Heart left ventricle (tissue), 16 donors: ENCODE measurements at regions not wholly inside any gene's neighbourhood (a gene's known extent, or its start where the extent isn't known, plus 50 kb on each side); places are given as distances from the start of the nearest gene placed in this dataset.
"Not testable (repeated sequence)": the region's sequence is repeated elsewhere in the genome, so short reads cannot be mapped to it uniquely, and the experiment has no call there.

Experiments used
- ATAC-seq, 4 donors: fragments of 200-7000 bp; cut with Tn5 transposase; one replicate each; pipeline ENCODE4 v1.9.1; 2020 to 2022; ENCODE audit warnings: moderate library complexity in 4 of 4, mild to moderate bottlenecking in 3 of 4, moderate number of reproducible peaks in 1 of 4
- DNase-seq, 5 donors: peaks; one replicate each; pipeline ENCODE4 v3.0.0-alpha.2; 2020
- H3K27ac ChIP-seq, 12 donors: fragments of 200-600 bp; sonication (generic) in 4 of 12; one replicate each; pipeline versions ENCODE4 v1.5.0 to v1.8.0; 2016 to 2022; ENCODE audit warnings: mild to moderate bottlenecking in 2 of 12
- H3K27me3 ChIP-seq, 9 donors: fragments of 200-600 bp; sonication (generic) in 2 of 9; one replicate each; pipeline versions ENCODE4 v1.5.1 to v1.8.0; 2016 to 2022; ENCODE audit warnings: mild to moderate bottlenecking in 3 of 9
- H3K36me3 ChIP-seq, 9 donors: fragments of 200-600 bp; sonication (generic) in 2 of 9; one replicate each; pipeline versions ENCODE4 v1.5.0 to v1.8.0; 2018 to 2022; ENCODE audit warnings: mild to moderate bottlenecking in 2 of 9
- H3K4me1 ChIP-seq, 12 donors: fragments of 200-600 bp; sonication (generic) in 4 of 12; one replicate each; pipeline versions ENCODE4 v1.5.0 to v1.8.0; 2016 to 2022; ENCODE audit warnings: mild to moderate bottlenecking in 3 of 12
- H3K4me3 ChIP-seq, 12 donors: fragments of 200-600 bp; sonication (generic) in 4 of 12; one replicate each; pipeline versions ENCODE4 v1.5.0 to v1.8.0; 2017 to 2022; ENCODE audit warnings: mild to moderate bottlenecking in 9 of 12, moderate library complexity in 4 of 12
- H3K9me3 ChIP-seq, 12 donors: fragments of 200-600 bp; sonication (generic) in 4 of 12; one replicate each; pipeline versions ENCODE4 v1.5.0 to v1.8.0; 2016 to 2022; ENCODE audit warnings: mild to moderate bottlenecking in 1 of 12
- POLR2A ChIP-seq, 2 donors: fragments of 450-650 bp; IDR thresholded peaks; one replicate each; pipeline ENCODE4 v1.6.1; 2017; ENCODE audit warnings: antibody characterized with exemption in 2 of 2, mild to moderate bottlenecking in 2 of 2, moderate library complexity in 2 of 2
- WGBS, 4 donors: extraction: QIAGEN DNeasy Blood & Tissue Kit in 2 of 4; methylation state at CpG; one replicate each; pipeline versions ENCODE4 v1.1.5 to v1.1.7; 2013 to 2018; 5-methylcytosine and 5-hydroxymethylcytosine counted together
- intact Hi-C, 10 donors: fragments of 100-400 bp; cut with DNase I; formaldehyde crosslinking; loops; one replicate each; pipeline versions ENCODE4 v1.11.1 to v1.14.2; 2022
- TF ChIP-seq, protein P1 (sequence below), 12 donors: fragments of 200-600 bp; sonication (generic) in 4 of 12; IDR thresholded peaks; one replicate each; pipeline versions ENCODE4 v1.5.0 to v1.8.0; 2018 to 2022; ENCODE audit warnings: antibody characterized with exemption in 12 of 12, mild to moderate bottlenecking in 5 of 12
- donor health status: ischemic (EF 13 %, LVEDD 7.1; RV severe dilation, severe dysfunction).
- donor health status: healthy with polysubstance abuse.
- donor health status: DM: no; HTN: yes; CAD: no.
- donor health status: DM: no; HTN: no; CAD: no.
- donor health status: ischemic (EF 25% LVEDD 6.9; RV normal size, moderate dysfunction).
- donor health status: ischemic (EF 25% LVEDD 5.7; RV mildly dilated, moderate dysfunction).
- donor health status: healthy.
- donor health status: DM: yes; HTN: yes; CAD: no.
- donor health status: ischemic (EF 35%, LVEDD 5.7; RV mildly dilated, moderate dysfunction).
- donor health status: nonischemic (EF 11% LVEDD 7.7; RV severe dilation, severe dysfunction).
- donor health status: DM: yes; HTN: yes; CAD: no.
- donor health status: PGD.
- donor health status: ischemic (EF 29% LVEDD 5.4; RV normal size, mild dysfunction).
- donor health status: nonischemic (EF 23%, LVEDD 6.1; RV moderate dilation, normal function).

DNA sequence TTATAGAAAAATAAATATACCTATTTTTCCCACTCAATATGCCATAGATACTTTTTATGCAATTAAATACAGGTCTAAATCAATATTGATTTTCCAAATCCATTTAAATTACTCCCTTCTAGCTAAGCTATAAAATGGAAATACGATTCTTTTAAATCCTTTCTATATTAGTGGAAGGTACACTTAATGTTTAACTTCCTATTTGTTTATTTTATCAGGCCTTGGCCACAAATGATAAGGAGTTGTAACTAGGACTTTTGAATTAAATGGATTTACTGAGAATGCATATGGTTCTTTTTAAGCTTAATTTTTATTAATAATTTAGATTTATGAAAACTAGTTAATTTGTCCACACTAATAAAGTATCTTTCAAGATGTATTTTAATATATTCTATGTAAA is 517.0 kb upstream of the CHD1 start:
- no peak for TF ChIP-seq POLR2A (IDR thresholded peaks at IDR 0.05)
- TF ChIP-seq, protein P1, sequence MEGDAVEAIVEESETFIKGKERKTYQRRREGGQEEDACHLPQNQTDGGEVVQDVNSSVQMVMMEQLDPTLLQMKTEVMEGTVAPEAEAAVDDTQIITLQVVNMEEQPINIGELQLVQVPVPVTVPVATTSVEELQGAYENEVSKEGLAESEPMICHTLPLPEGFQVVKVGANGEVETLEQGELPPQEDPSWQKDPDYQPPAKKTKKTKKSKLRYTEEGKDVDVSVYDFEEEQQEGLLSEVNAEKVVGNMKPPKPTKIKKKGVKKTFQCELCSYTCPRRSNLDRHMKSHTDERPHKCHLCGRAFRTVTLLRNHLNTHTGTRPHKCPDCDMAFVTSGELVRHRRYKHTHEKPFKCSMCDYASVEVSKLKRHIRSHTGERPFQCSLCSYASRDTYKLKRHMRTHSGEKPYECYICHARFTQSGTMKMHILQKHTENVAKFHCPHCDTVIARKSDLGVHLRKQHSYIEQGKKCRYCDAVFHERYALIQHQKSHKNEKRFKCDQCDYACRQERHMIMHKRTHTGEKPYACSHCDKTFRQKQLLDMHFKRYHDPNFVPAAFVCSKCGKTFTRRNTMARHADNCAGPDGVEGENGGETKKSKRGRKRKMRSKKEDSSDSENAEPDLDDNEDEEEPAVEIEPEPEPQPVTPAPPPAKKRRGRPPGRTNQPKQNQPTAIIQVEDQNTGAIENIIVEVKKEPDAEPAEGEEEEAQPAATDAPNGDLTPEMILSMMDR (IDR thresholded peaks at IDR 0.05): no peak
- Histone ChIP-seq H3K36me3 (no peaks in the 10 kb centered on the region), H3K9me3 (no peaks in the 10 kb centered on the region), H3K4me1 (no peaks in the 10 kb centered on the region), H3K27me3 (no peaks in the 10 kb centered on the region), H3K27ac (no peak overlapping the region), H3K4me3 (no peak overlapping the region)
- intact Hi-C loops: no loop called here
- ATAC-seq: no peak
- 67 to 82% (median 75%) methylated on average over 1 of the region's 1 CpG for WGBS, 4 donors
- DNase-seq: no peak

DNA sequence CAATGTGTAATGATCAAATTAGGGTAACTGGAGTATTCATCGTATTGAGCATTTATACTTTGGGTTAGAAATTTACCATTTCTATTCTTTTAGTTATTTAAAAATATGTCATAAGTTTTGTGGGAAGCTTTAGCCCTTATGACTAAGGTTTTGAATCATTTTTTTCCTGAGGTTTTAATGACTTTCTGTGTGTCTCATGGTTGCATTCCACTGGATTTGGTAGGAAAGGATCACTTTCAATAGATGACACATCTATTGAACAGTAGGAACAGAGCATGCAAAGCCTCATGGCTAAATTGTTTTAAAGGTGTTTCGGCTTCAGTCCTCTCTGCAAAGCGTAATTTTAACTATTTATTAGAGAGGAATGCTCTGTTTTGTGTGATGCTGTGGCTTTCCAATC is 512.4 kb upstream of the CHD1 start:
- 79 to 85% (median 82%) methylated on average over 3 of the region's 3 CpGs for WGBS, 4 donors
- intact Hi-C loops: no loop called here

DNA sequence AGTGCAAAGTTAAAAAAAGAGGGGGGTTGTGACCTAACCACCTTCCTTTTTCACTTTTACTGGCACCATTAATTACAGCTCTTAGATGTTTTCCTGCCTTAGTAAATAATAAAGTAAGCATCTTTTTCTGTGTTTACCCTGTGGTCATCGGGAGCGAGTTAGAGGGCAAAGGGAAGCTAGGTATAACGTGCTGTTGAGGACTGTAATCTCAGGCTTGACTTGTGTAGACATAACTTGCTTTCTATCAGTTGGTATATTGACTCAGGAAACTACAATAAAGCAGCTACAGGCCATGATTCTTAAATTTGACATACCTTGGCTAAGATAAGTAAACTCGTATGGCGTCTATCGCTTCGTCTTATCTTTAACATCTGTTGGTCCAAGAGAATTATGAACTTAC is 509.8 kb upstream of the CHD1 start:
- Histone ChIP-seq H3K27me3 (no peaks in the 10 kb centered on the region), H3K27ac (no peak overlapping the region), H3K36me3 (no peaks in the 10 kb centered on the region), H3K4me1 (no peaks in the 10 kb centered on the region), H3K9me3 (no peaks in the 10 kb centered on the region), H3K4me3 (no peak overlapping the region)
- no peak for DNase-seq
- 78 to 88% (median 84%) methylated on average over 7 of the region's 7 CpGs for WGBS, 4 donors
- intact Hi-C loops: no loop called here
- no peak for ATAC-seq
- TF ChIP-seq POLR2A (IDR thresholded peaks at IDR 0.05): no peak
- TF ChIP-seq, protein P1 (IDR thresholded peaks at IDR 0.05): no peak

More for the DNA sequence above, 512.4 kb upstream of the CHD1 start:
- Histone ChIP-seq H3K4me1 (no peaks in the 10 kb centered on the region), H3K9me3 (no peaks in the 10 kb centered on the region), H3K27me3 (no peaks in the 10 kb centered on the region), H3K4me3 (no peak overlapping the region), H3K27ac (no peak overlapping the region), H3K36me3 (no peaks in the 10 kb centered on the region)
- no peak for DNase-seq
- no peak for ATAC-seq
- TF ChIP-seq, protein P1 (IDR thresholded peaks at IDR 0.05): no peak
- no peak for TF ChIP-seq POLR2A (IDR thresholded peaks at IDR 0.05)

DNA sequence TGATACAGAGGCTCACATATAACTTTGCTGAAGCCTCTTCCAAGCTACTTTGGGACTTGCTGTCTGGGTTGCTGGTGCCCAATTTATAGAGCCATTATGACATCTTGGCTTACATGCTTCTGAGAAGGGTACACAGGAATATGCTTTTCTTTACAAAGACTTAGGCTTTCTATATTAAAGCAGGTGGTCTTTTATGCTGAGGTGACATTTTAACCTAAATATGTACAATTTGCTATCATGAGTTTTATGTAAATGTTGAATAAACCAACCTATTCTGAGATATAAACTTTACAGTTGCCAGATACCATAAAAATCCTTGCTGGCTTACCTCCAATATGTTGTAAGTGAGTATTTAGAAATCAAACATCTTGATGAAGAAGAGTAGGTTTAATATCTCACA is 509.2 kb upstream of the CHD1 start:
- DNase-seq: no peak
- H3K9me3 ChIP-seq: no peaks in the 10 kb centered on the region

DNA sequence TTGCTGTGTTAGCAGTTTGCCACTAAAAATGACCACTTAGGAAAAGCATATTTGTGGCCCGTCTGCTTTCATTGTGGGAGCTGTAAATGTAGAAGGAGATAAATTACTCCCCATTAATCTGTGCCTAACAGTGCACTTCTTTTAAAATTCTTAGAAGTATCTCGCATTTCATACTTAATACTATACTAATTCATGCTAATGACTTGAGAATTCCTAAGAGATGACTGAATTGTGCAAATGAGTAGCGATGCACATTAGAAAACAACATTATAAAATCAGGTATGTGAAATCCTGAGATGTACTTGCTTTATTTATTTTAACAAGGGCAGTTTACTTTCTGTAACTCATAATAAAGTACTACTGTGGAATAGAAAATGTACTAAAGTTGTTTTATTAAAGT is 494.6 kb upstream of the CHD1 start:
- H3K36me3 ChIP-seq, H3K9me3 ChIP-seq, H3K27ac ChIP-seq, ATAC-seq, H3K4me3 ChIP-seq, DNase-seq, H3K27me3 ChIP-seq, intact Hi-C loops, H3K4me1 ChIP-seq: not testable (repeated sequence)
- no CpG with 5 or more reads among the region's 3 CpGs for WGBS, 4 donors

More for the DNA sequence above, 509.2 kb upstream of the CHD1 start:
- H3K27me3 ChIP-seq: no peaks in the 10 kb centered on the region
- no peaks in the 10 kb centered on the region for H3K4me1 ChIP-seq
- no peak overlapping the region for H3K4me3 ChIP-seq
- TF ChIP-seq, protein P1 (IDR thresholded peaks at IDR 0.05): no peak
- no peak for TF ChIP-seq POLR2A (IDR thresholded peaks at IDR 0.05)
- no peaks in the 10 kb centered on the region for H3K36me3 ChIP-seq
- intact Hi-C loops: no loop called here
- H3K27ac ChIP-seq: no peak overlapping the region
- no peak for ATAC-seq

DNA sequence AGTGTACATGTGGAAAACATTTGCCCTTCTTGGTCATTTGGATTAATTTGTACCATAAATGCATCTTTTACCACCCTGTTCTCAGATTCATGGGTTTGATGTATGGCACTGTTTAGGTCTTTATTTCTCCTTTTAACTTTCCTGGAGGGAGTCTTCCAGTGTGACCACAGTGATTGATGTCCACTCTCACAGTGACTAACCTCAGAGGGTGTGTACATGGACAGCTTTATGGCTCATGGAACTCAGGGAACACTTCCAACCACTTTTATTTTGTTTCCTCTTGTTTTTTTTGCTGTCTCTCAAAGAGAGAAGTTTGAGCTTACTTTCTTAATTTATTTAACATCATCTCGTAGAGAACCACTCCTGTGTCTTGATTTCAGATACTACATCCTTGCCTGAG is 489.8 kb upstream of the CHD1 start:
- DNase-seq, intact Hi-C loops, H3K4me1 ChIP-seq, ATAC-seq, H3K27ac ChIP-seq, H3K36me3 ChIP-seq, H3K9me3 ChIP-seq, H3K4me3 ChIP-seq, H3K27me3 ChIP-seq: not testable (repeated sequence)
- WGBS, 4 donors: 64 to 79% (median 68%) methylated on average over 1 of the region's 1 CpG

DNA sequence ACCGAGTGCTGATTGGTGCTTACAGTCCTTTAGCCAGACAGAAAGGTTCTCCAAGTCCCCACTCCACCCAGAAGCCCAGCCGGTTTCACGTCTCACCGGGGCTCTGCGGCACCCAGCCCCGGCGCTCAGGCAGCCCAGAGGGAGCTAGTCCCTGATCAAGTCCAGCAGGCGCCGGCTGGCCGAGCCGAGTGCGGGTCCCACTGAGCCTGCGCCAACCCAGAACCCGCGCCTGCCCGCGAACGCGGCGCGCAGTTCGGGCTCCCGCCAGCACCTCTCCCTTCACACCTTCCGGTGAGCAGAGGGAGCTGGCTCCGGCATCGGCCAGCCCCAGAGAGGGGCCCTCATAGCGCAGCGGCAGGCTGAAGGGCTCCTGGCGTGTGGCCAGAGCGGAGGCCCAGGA is 481.6 kb upstream of the CHD1 start:
- H3K4me3 ChIP-seq, H3K4me1 ChIP-seq, H3K27ac ChIP-seq, H3K27me3 ChIP-seq, H3K36me3 ChIP-seq, intact Hi-C loops, H3K9me3 ChIP-seq, ATAC-seq: not testable (repeated sequence)
- WGBS, 4 donors: 94 to 99% (median 96%) methylated on average over 21 to 23 of the region's 30 CpGs; no CpG with 5 or more reads in 1 of the 4 donors
- DNase-seq: peak in 2 of 5 donors; percentile 12 to 65

DNA sequence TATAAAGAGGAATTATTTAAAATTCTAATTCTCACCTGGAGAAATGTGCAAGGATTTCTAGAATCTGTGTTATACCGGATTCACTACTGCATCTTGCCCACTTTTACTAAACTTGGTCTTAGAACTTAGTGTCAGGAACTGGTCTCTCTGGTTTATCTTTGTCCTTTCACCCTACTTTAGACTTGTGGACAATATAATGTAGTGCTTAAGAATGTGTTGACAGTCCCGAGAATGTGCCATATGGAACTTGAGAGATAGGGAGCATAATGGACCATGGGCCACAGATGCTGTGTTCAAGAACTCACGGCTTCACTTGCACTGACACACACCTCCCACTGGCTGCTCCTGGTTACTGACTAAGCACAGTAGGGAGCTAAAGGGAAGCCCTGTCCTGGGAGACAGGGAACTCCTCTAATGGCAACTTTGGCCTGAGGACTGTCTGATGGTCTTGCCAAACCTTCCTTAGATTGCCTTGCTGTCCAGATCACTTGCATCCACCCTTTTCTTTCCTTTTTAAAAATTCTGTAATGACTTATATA is 476.0 kb upstream of the CHD1 start:
- H3K27me3 ChIP-seq, H3K4me3 ChIP-seq, ATAC-seq, H3K4me1 ChIP-seq, H3K36me3 ChIP-seq, H3K9me3 ChIP-seq, DNase-seq, H3K27ac ChIP-seq, intact Hi-C loops: not testable (repeated sequence)
- 24 to 34% (median 26%) methylated on average over 3 of the region's 3 CpGs for WGBS, 4 donors
